Naive thymus-derived CD4-positive, alpha-beta T cell (primary cell): ENCODE measurements at regions not wholly inside any gene's neighbourhood (a gene's known extent, or its start where the extent isn't known, plus 50 kb on each side); places are given as distances from the start of the nearest gene placed in this dataset.

Experiments
- ATAC-seq: fragments of 150-1000 bp; cut with Tn5 transposase; 2 replicates; pipeline ENCODE4 v1.10.0; 2021; ENCODE audit warnings: mild to moderate bottlenecking, moderate library complexity
- CTCF ChIA-PET: fragments of 350-600 bp; sonication (Branson Sonifier 250); formaldehyde crosslinking; loops from one replicate; lab custom pipeline; 2021; ENCODE audit warnings: antibody characterized with exemption; lab: Charles Lee
- POLR2A ChIA-PET: fragments of 350-600 bp; sonication (Branson Sonifier 250); formaldehyde crosslinking; loops from one replicate; lab custom pipeline; 2021; ENCODE audit warnings: antibody characterized with exemption, inconsistent platforms; lab: Charles Lee
- DNase-seq, 9 donors: peaks; one replicate each; pipeline versions ENCODE4 v3.0.0 to v3.0.0-alpha.2; 2020 to 2022; ENCODE audit warnings: mixed read lengths in 1 of 9
- H3K27ac ChIP-seq: one replicate; pipeline ENCODE4 v1.7.0; 2013; ENCODE audit warnings: mild to moderate bottlenecking, low read depth, low read length, moderate library complexity
- H3K27me3 ChIP-seq, 2 donors: one replicate each; pipeline ENCODE4 v1.7.0; 2013; ENCODE audit warnings: low read length in 2 of 2, mild to moderate bottlenecking in 2 of 2, moderate library complexity in 2 of 2; ENCODE audit not compliant: control insufficient read depth in 2 of 2, insufficient read depth in 2 of 2
- H3K36me3 ChIP-seq, 3 experiments: 1 replicate in 2 of 3; 2 replicates in 1 of 3; pipeline ENCODE4 v1.7.0; 2013; ENCODE audit warnings: low read length in 3 of 3, mild to moderate bottlenecking in 3 of 3, moderate library complexity in 1 of 3; ENCODE audit not compliant: insufficient read depth in 3 of 3, control insufficient read depth in 2 of 3
- H3K4me1 ChIP-seq, 2 donors: one replicate each; pipeline ENCODE4 v1.7.0; 2013; ENCODE audit warnings: low read length in 2 of 2, mild to moderate bottlenecking in 2 of 2, moderate library complexity in 1 of 2; ENCODE audit not compliant: control insufficient read depth in 2 of 2, insufficient read depth in 2 of 2
- H3K4me3 ChIP-seq: 2 replicates; pipeline ENCODE4 v1.7.0; 2013; ENCODE audit warnings: mild to moderate bottlenecking, low read length
- H3K9me3 ChIP-seq, 3 experiments: 1 replicate in 2 of 3; 2 replicates in 1 of 3; pipeline ENCODE4 v1.7.0; 2013; ENCODE audit warnings: low read length in 3 of 3; ENCODE audit not compliant: control insufficient read depth in 2 of 3
- H3K27ac Mint-ChIP-seq, 9 donors: one replicate each; pipeline ENCODE4 v1.8.0; 2020 to 2022; ENCODE audit warnings: mixed read lengths in 9 of 9, mild to moderate bottlenecking in 8 of 9, moderate library complexity in 5 of 9, inconsistent platforms in 2 of 9
- H3K27me3 Mint-ChIP-seq, 5 donors: one replicate each; pipeline ENCODE4 v1.8.0; 2021 to 2022; ENCODE audit warnings: mixed read lengths in 5 of 5, mild to moderate bottlenecking in 1 of 5
- H3K36me3 Mint-ChIP-seq, 5 donors: one replicate each; pipeline ENCODE4 v1.8.0; 2020 to 2022; ENCODE audit warnings: mixed read lengths in 5 of 5, mild to moderate bottlenecking in 3 of 5, inconsistent platforms in 1 of 5
- H3K4me1 Mint-ChIP-seq, 7 donors: one replicate each; pipeline ENCODE4 v1.8.0; 2020 to 2022; ENCODE audit warnings: mixed read lengths in 7 of 7, mild to moderate bottlenecking in 3 of 7, inconsistent platforms in 1 of 7
- H3K4me3 Mint-ChIP-seq, 10 donors: one replicate each; pipeline ENCODE4 v1.8.0; 2020 to 2022; ENCODE audit warnings: mild to moderate bottlenecking in 10 of 10, mixed read lengths in 10 of 10, moderate library complexity in 6 of 10, inconsistent platforms in 2 of 10
- H3K9me3 Mint-ChIP-seq, 11 donors: one replicate each; pipeline ENCODE4 v1.8.0; 2020 to 2022; ENCODE audit warnings: mixed read lengths in 11 of 11, mild to moderate bottlenecking in 4 of 11, inconsistent platforms in 1 of 11, moderate library complexity in 1 of 11
- intact Hi-C, 2 donors: fragments of 100-400 bp; cut with micrococcal nuclease; formaldehyde crosslinking; loops; one replicate each; pipeline ENCODE4 v1.15.1; 2023

DNA sequence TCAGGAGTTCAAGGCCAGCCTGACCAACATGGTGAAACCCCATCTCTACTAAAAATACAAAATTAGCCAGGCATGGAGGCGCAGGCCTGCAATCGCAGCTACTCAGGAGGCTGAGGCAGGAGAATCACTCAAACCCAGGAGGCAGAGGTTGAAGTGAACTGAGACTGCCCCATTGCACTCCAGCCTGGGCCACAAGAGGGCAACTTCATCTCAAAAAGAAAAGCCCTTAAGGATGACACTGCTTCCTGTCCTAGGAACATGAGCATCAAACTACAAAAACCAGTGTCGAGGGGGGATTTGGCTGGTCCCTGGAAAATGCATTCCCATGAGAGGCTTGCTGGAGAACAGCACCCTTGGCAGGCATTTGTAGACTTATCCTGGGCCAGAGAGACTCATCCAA lies 449.5 kb upstream of the PSMD7 start:
- no peak overlapping the region for H3K27ac Mint-ChIP-seq

DNA sequence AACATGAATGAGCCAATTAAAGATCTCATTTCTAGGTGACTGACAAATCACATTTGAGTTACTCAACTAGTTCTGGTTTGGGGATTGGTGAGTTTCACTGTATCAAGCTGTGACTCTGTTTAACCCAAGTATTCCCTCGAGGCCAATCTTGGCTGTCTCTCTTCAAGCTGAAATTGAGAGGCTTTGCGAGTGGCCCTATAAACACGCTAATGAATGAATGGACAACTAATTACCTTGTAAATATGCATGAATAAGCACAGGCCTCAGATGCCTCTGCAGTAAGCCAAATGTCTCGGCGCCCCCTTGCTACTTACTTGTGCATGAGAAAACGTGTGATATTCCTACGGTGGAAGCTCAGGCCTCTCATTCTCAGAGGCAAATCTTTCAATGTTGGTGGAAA lies 450.3 kb upstream of the PSMD7 start:
- CTCF ChIA-PET: no interaction called here
- Histone ChIP-seq H3K36me3 (no peaks in the 10 kb centered on the region), H3K27ac (no peak overlapping the region), H3K9me3 (no peaks in the 10 kb centered on the region), H3K4me1 (no peaks in the 10 kb centered on the region), H3K4me3 (no peak overlapping the region), H3K27me3 (no peaks in the 10 kb centered on the region)
- H3K36me3 Mint-ChIP-seq: no peaks in the 10 kb centered on the region
- peaks cover 0 to 3% (median 0%) of the 10 kb centered on the region in 5 donors for H3K27me3 Mint-ChIP-seq
- intact Hi-C loops: no loop called here
- DNase-seq (no peak), ATAC-seq (no peak)
- POLR2A ChIA-PET: no interaction called here
- H3K27ac Mint-ChIP-seq: no peak overlapping the region
- H3K4me3 Mint-ChIP-seq: no peak overlapping the region
- H3K4me1 Mint-ChIP-seq: no peaks in the 10 kb centered on the region
- peaks cover 0 to 9% (median 3%) of the 10 kb centered on the region in 11 donors for H3K9me3 Mint-ChIP-seq

More for the DNA sequence above, 449.5 kb upstream of the PSMD7 start:
- no peak overlapping the region for H3K4me3 ChIP-seq
- ChIA-PET POLR2A (no interaction called here), CTCF (no interaction called here)
- Mint-ChIP-seq H3K4me3 (no peak overlapping the region), H3K27me3 (peaks cover 0 to 3% (median 0%) of the 10 kb centered on the region in 5 donors), H3K4me1 (no peaks in the 10 kb centered on the region), H3K36me3 (no peaks in the 10 kb centered on the region), H3K9me3 (peaks cover 0 to 9% (median 2%) of the 10 kb centered on the region in 11 donors)
- no peaks in the 10 kb centered on the region for H3K36me3 ChIP-seq
- DNase-seq (no peak), ATAC-seq (no peak)
- no peaks in the 10 kb centered on the region for H3K4me1 ChIP-seq
- intact Hi-C loops: no loop called here
- H3K27me3 ChIP-seq: no peaks in the 10 kb centered on the region
- no peak overlapping the region for H3K27ac ChIP-seq
- no peaks in the 10 kb centered on the region for H3K9me3 ChIP-seq

DNA sequence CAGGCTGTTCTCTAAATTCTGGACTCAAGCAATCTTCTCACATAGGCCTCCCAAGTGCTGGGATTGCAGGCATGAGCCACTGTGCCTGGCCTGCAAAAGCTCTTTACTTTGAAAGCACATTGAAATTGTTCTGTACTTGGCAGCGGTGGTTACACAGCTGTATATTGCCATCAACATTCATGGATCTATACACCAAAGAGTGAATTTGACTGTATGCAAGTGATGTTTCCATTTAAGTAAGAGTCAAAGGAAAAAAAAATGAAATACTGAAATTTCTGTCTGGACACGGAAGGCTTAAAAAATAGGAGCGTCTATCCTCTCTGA lies 450.6 kb upstream of the PSMD7 start:
- ATAC-seq (no peak), DNase-seq (no peak)
- H3K4me1 ChIP-seq: no peaks in the 10 kb centered on the region
- peaks cover 0 to 2% (median 0%) of the 10 kb centered on the region in 5 donors for H3K27me3 Mint-ChIP-seq
- no peaks in the 10 kb centered on the region for H3K36me3 Mint-ChIP-seq
- no peak overlapping the region for H3K4me3 Mint-ChIP-seq
- H3K4me3 ChIP-seq: no peak overlapping the region
- H3K4me1 Mint-ChIP-seq: no peaks in the 10 kb centered on the region
- ChIA-PET CTCF (no interaction called here), POLR2A (no interaction called here)
- H3K36me3 ChIP-seq: no peaks in the 10 kb centered on the region
- no peak overlapping the region for H3K27ac ChIP-seq
- H3K9me3 Mint-ChIP-seq: peaks cover 0 to 9% (median 3%) of the 10 kb centered on the region in 11 donors
- H3K9me3 ChIP-seq: no peaks in the 10 kb centered on the region
- H3K27ac Mint-ChIP-seq: no peak overlapping the region
- intact Hi-C loops: no loop called here
- no peaks in the 10 kb centered on the region for H3K27me3 ChIP-seq

DNA sequence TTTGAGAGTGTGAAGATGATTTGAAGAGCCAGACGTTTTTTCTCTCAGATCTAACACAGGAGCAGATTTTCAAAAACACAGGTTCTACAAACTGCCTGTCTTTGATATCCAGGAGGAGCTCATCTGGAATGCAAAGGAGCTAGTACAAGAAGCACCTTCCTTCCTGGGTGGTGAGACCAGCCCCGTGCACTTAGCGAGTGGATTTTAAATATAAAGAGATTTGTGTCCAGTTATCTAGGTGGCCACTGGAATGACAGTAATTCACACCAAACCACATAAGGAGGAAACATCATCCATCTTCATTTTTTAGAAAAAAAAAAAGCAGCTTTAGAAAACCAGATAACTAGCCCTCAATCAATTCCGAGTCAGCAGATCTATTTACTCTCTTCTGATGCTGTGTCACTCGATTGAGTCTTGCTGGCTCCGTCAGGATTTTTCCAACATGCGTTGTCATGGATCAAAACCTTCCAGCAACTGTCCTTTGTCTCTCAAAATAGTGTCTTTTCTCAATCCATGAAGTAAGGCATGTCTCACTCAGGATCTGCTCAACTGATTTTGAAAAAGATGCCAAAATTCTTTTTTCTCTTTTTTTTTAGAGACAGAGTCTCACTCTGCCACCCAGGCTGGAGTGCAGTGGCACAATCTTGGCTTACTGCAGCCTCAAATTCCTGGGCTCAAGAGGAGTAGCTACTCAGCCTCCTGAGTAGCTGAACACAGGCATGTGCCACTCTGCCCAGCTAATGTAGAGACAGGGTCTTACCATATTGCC lies 451.2 kb upstream of the PSMD7 start:
- Histone ChIP-seq H3K27me3 (no peaks in the 10 kb centered on the region), H3K27ac (no peak overlapping the region), H3K4me3 (no peak overlapping the region), H3K4me1 (no peaks in the 10 kb centered on the region), H3K9me3 (no peaks in the 10 kb centered on the region), H3K36me3 (no peaks in the 10 kb centered on the region)
- no peak overlapping the region for H3K4me3 Mint-ChIP-seq
- H3K27ac Mint-ChIP-seq: no peak overlapping the region
- ChIA-PET POLR2A (no interaction called here), CTCF (no interaction called here)
- DNase-seq (no peak), ATAC-seq (no peak)
- H3K27me3 Mint-ChIP-seq: no peaks in the 10 kb centered on the region
- H3K4me1 Mint-ChIP-seq: no peaks in the 10 kb centered on the region
- intact Hi-C loops: no loop called here
- peaks cover 0 to 14% (median 3%) of the 10 kb centered on the region in 11 donors for H3K9me3 Mint-ChIP-seq
- H3K36me3 Mint-ChIP-seq: no peaks in the 10 kb centered on the region

DNA sequence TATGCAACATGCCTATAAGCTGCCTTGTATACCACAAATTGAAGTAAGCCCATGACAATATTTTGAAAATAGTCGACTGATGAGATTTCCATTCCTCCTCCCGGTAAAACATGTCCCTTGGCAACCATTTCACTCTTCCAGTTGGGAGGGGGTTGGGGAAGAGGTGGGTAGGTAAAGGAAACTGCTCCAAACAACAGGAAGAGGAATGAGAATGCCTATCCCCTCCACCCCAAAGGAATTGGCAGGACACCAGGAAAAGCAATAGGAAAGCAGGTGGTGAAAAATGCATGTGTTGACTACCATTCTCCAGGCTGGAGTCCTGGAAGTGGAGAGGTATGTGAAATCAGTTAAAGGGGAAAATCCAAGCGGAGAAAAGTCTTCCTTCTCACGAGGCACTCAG lies 455.9 kb upstream of the PSMD7 start:
- H3K27ac Mint-ChIP-seq: no peak overlapping the region
- no peak overlapping the region for H3K4me3 Mint-ChIP-seq
- Histone ChIP-seq H3K36me3 (no peaks in the 10 kb centered on the region), H3K9me3 (no peaks in the 10 kb centered on the region), H3K27ac (no peak overlapping the region), H3K4me3 (no peak overlapping the region), H3K27me3 (no peaks in the 10 kb centered on the region), H3K4me1 (no peaks in the 10 kb centered on the region)
- intact Hi-C loops: no loop called here
- no peaks in the 10 kb centered on the region for H3K4me1 Mint-ChIP-seq
- peaks cover 0 to 8% (median 0%) of the 10 kb centered on the region in 5 donors for H3K36me3 Mint-ChIP-seq
- ATAC-seq (no peak), DNase-seq (no peak)
- CTCF ChIA-PET: no interaction called here
- peaks cover 0 to 8% (median 0%) of the 10 kb centered on the region in 5 donors for H3K27me3 Mint-ChIP-seq
- H3K9me3 Mint-ChIP-seq: peaks cover 0 to 27% (median 8%) of the 10 kb centered on the region in 11 donors
- POLR2A ChIA-PET: no interaction called here

DNA sequence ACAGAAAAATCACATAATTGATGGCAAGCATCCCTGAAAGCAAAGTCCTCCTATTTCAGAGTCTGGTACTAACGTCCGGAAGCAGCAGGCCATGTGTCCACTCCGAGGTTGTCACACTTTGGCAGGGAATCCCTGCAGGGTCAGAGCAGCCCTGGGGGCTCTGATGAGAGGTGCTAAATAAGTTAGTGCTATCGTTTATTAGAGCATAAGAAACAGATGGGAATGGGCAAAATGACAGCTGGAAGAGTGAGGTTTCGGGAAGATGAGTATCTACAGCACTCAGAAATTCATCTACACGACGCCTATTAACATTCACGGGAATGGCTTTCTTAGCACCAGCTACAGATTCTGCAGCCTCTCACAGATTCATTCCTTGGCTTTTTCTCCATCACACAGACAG lies 465.4 kb upstream of the PSMD7 start:
- ChIA-PET POLR2A (no interaction called here), CTCF (no interaction called here)
- no peak overlapping the region for H3K4me3 Mint-ChIP-seq
- H3K36me3 ChIP-seq: no peaks in the 10 kb centered on the region
- H3K9me3 Mint-ChIP-seq: peaks cover 0 to 19% (median 6%) of the 10 kb centered on the region in 11 donors
- no peak overlapping the region for H3K27ac ChIP-seq
- no peak overlapping the region for H3K27ac Mint-ChIP-seq
- intact Hi-C loops: no loop called here
- no peaks in the 10 kb centered on the region for H3K9me3 ChIP-seq
- no peak for ATAC-seq
- no peaks in the 10 kb centered on the region for H3K27me3 ChIP-seq
- peaks cover 0 to 4% (median 0%) of the 10 kb centered on the region in 5 donors for H3K27me3 Mint-ChIP-seq
- H3K4me1 ChIP-seq: no peaks in the 10 kb centered on the region
- no peaks in the 10 kb centered on the region for H3K4me1 Mint-ChIP-seq
- H3K36me3 Mint-ChIP-seq: no peaks in the 10 kb centered on the region
- H3K4me3 ChIP-seq: no peak overlapping the region
- DNase-seq: no peak

DNA sequence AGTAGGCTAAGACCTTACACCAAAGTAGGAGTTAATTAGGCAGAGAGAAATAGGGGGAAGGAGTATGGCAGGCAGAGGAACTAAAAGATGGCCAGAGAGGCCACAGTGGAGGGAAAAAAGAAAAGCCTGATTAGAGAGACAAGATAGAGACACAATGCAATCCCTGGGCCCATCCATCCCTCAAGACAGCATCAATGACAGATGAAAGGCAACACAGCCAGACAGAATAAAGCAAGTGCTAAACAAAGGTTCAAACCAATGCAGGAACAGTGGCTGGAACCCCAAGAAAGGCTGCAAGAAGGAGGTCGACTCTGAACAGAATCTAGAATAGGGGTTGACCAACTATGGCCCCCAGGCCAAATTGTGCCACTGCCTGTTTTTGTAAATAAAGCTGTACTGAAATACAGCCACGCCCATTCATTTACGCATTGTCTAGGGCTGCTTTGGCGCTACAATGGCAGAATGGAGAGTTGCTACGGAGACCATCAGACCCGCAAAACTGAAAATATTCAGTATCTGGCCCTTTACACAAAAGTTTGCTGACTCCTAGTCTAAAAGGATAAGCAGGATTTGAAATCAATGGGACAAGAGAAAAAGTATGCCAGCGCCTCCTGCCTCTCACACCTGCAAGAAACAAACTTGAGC lies 473.3 kb upstream of the PSMD7 start:
- Histone ChIP-seq H3K4me3 (no peak overlapping the region), H3K9me3 (no peaks in the 10 kb centered on the region), H3K4me1 (no peaks in the 10 kb centered on the region), H3K27me3 (no peaks in the 10 kb centered on the region), H3K36me3 (no peaks in the 10 kb centered on the region), H3K27ac (no peak overlapping the region)
- H3K27me3 Mint-ChIP-seq: peaks cover 0 to 5% (median 0%) of the 10 kb centered on the region in 5 donors
- ATAC-seq (no peak), DNase-seq (no peak)
- H3K9me3 Mint-ChIP-seq: peaks cover 0 to 12% (median 0%) of the 10 kb centered on the region in 11 donors
- intact Hi-C loops: no loop called here
- H3K27ac Mint-ChIP-seq: no peak overlapping the region
- no peaks in the 10 kb centered on the region for H3K4me1 Mint-ChIP-seq
- CTCF ChIA-PET: no interaction called here
- H3K4me3 Mint-ChIP-seq: no peak overlapping the region
- POLR2A ChIA-PET: no interaction called here
- no peaks in the 10 kb centered on the region for H3K36me3 Mint-ChIP-seq
